Liver (tissue), 8 donors: ENCODE measurements at regions not wholly inside any gene's neighbourhood (a gene's known extent, or its start where the extent isn't known, plus 50 kb on each side); places are given as distances from the start of the nearest gene placed in this dataset.
"Not testable (repeated sequence)": the region's sequence is repeated elsewhere in the genome, so short reads cannot be mapped to it uniquely, and the experiment has no call there.

ENCODE experiments used
- DNase-seq: peaks from one replicate; pipeline ENCODE4 v3.0.0-alpha.2; 2017; ENCODE audit warnings: low spot score
- H3K27ac ChIP-seq, 2 donors: one replicate each; pipeline ENCODE4 v1.7.0; 2013; ENCODE audit warnings: inconsistent platforms in 2 of 2, low read length in 2 of 2, control low read depth in 1 of 2, low read depth in 1 of 2, mild to moderate bottlenecking in 1 of 2
- H3K27me3 ChIP-seq, 4 donors: one replicate each; pipeline versions ENCODE4 v1.6.1 to v1.7.0; 2013; ENCODE audit warnings: low read length in 3 of 4, inconsistent platforms in 1 of 4, mild to moderate bottlenecking in 1 of 4, moderate library complexity in 1 of 4; ENCODE audit not compliant: control insufficient read depth in 4 of 4, insufficient read depth in 4 of 4
- H3K36me3 ChIP-seq, 4 donors: one replicate each; pipeline versions ENCODE4 v1.6.1 to v1.7.0; 2013; ENCODE audit warnings: low read length in 3 of 4, mild to moderate bottlenecking in 3 of 4, low read depth in 1 of 4, moderate library complexity in 1 of 4; ENCODE audit not compliant: control insufficient read depth in 4 of 4, insufficient read depth in 3 of 4
- H3K4me1 ChIP-seq, 4 donors: one replicate each; pipeline versions ENCODE4 v1.6.1 to v1.7.0; 2013; ENCODE audit warnings: low read length in 3 of 4, mild to moderate bottlenecking in 3 of 4, moderate library complexity in 1 of 4; ENCODE audit not compliant: control insufficient read depth in 4 of 4, insufficient read depth in 4 of 4
- H3K4me3 ChIP-seq, 3 donors: one replicate each; pipeline versions ENCODE4 v1.6.1 to v1.7.0; 2013; ENCODE audit warnings: low read length in 3 of 3, control low read depth in 1 of 3, low read depth in 1 of 3, mild to moderate bottlenecking in 1 of 3
- H3K9ac ChIP-seq, 2 donors: one replicate each; pipeline ENCODE4 v1.7.0; 2013; ENCODE audit warnings: low read length in 2 of 2, mild to moderate bottlenecking in 2 of 2, moderate library complexity in 2 of 2, control low read depth in 1 of 2, low read depth in 1 of 2
- H3K9me3 ChIP-seq, 4 donors: one replicate each; pipeline versions ENCODE4 v1.6.1 to v1.7.0; 2013; ENCODE audit warnings: low read length in 3 of 4; ENCODE audit not compliant: control insufficient read depth in 4 of 4
- ATF3 ChIP-seq: IDR thresholded peaks from 2 replicates; pipeline ENCODE4 v1.6.1; 2016; ENCODE audit warnings: antibody characterized with exemption
- FOXA1 ChIP-seq: IDR thresholded peaks from 2 replicates; pipeline ENCODE4 v1.6.1; 2016; ENCODE audit warnings: antibody characterized with exemption
- FOXA2 ChIP-seq: IDR thresholded peaks from 2 replicates; pipeline ENCODE4 v1.6.1; 2016; ENCODE audit warnings: antibody characterized with exemption
- HNF4A ChIP-seq, 2 donors: conservative IDR thresholded peaks; 2 replicates each; pipeline ENCODE4 v1.6.1; 2016; ENCODE audit warnings: antibody characterized with exemption in 2 of 2, mild to moderate bottlenecking in 2 of 2
- HNF4G ChIP-seq: IDR thresholded peaks from 2 replicates; pipeline ENCODE4 v1.6.1; 2016; ENCODE audit warnings: antibody characterized with exemption
- JUND ChIP-seq, 2 donors: IDR thresholded peaks; 2 replicates each; pipeline ENCODE4 v1.6.1; 2016; ENCODE audit warnings: antibody characterized with exemption in 2 of 2
- MAX ChIP-seq: IDR thresholded peaks from 2 replicates; pipeline ENCODE4 v1.6.1; 2016; ENCODE audit warnings: antibody characterized with exemption
- NR2F2 ChIP-seq: IDR thresholded peaks from 2 replicates; pipeline ENCODE4 v1.6.1; 2016; ENCODE audit warnings: antibody characterized with exemption
- REST ChIP-seq: IDR thresholded peaks from 2 replicates; pipeline ENCODE4 v1.6.1; 2016; ENCODE audit warnings: antibody characterized with exemption, mild to moderate bottlenecking
- RXRA ChIP-seq, 2 donors: IDR thresholded peaks; 2 replicates each; pipeline ENCODE4 v1.6.1; 2017 to 2018; ENCODE audit warnings: antibody characterized with exemption in 2 of 2, mild to moderate bottlenecking in 1 of 2
- SP1 ChIP-seq: IDR thresholded peaks from 2 replicates; pipeline ENCODE4 v1.6.1; 2018; ENCODE audit warnings: antibody characterized with exemption, mild to moderate bottlenecking
- YY1 ChIP-seq: IDR thresholded peaks from 2 replicates; pipeline ENCODE4 v1.6.1; 2016; ENCODE audit warnings: antibody characterized with exemption, mild to moderate bottlenecking
- ZBTB33 ChIP-seq: IDR thresholded peaks from 2 replicates; pipeline ENCODE4 v1.6.1; 2016; ENCODE audit warnings: antibody characterized with exemption
- WGBS: extraction: QIAGEN DNeasy Blood & Tissue Kit; methylation state at CpG from one replicate; pipeline ENCODE4 v1.1.7; 2013; 5-methylcytosine and 5-hydroxymethylcytosine counted together
- TF ChIP-seq, protein P1 (sequence below): fragments of 150-350 bp; IDR thresholded peaks from 2 replicates; pipeline ENCODE4 v1.5.1; 2017; ENCODE audit warnings: improper control_type of control experiment, low read depth, low read length; ENCODE audit not compliant: missing input control
- donor health status: healthy.
- donor health status: healthy.
- donor health status: healthy.
- donor health status: healthy.
- donor health status: healthy.

DNA sequence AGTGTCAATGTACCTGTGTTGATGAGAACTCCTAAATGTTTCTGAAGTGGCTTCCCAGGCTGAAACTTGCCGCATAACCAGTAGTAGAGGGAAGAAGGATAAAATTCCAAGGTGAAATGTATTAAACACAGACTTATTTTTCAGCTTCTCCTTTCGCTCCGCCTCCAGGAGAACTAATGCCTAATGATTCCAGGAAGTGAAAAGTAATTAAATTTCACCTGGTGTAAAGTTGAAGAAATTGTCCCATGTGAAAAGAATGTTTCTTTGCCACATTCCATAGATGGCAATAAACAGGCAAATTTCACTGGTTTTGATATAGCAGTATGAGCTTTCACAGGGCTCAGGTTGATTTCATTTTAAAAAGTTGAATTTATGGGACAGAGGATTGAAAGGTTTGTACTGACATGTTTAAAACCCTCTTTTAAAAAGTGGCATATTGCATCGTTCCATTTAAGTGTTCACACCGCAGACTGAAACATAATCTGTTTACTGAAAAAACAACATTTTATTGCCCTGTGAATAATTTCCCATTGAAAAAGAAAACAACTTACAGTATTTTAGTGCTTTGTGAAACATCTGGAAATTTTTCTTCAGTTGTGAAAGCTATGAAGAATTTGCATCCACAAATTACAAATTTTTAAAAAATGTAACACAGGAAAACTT, 453.4 kb upstream of the NFE2L3 start:
- H3K9ac ChIP-seq: no peak overlapping the region
- TF ChIP-seq FOXA1 (no peak), HNF4G (no peak), REST (no peak), FOXA2 (no peak), ATF3 (no peak)
- TF ChIP-seq, protein P1, sequence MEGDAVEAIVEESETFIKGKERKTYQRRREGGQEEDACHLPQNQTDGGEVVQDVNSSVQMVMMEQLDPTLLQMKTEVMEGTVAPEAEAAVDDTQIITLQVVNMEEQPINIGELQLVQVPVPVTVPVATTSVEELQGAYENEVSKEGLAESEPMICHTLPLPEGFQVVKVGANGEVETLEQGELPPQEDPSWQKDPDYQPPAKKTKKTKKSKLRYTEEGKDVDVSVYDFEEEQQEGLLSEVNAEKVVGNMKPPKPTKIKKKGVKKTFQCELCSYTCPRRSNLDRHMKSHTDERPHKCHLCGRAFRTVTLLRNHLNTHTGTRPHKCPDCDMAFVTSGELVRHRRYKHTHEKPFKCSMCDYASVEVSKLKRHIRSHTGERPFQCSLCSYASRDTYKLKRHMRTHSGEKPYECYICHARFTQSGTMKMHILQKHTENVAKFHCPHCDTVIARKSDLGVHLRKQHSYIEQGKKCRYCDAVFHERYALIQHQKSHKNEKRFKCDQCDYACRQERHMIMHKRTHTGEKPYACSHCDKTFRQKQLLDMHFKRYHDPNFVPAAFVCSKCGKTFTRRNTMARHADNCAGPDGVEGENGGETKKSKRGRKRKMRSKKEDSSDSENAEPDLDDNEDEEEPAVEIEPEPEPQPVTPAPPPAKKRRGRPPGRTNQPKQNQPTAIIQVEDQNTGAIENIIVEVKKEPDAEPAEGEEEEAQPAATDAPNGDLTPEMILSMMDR: no peak
- no peaks in the 10 kb centered on the region for H3K4me1 ChIP-seq
- 93% methylated on average over 5 of the region's 5 CpGs for WGBS
- no peaks in the 10 kb centered on the region for H3K9me3 ChIP-seq
- peaks cover 0 to 3% (median 0%) of the 10 kb centered on the region in 4 donors for H3K27me3 ChIP-seq
- no peak for DNase-seq
- H3K36me3 ChIP-seq: no peaks in the 10 kb centered on the region
- H3K27ac ChIP-seq: no peak overlapping the region
- H3K4me3 ChIP-seq: no peak overlapping the region

GRCh38 chr7:25700141-25700540, 451.9 kb upstream of the NFE2L3 start:
- WGBS: 82% methylated on average over 7 of the region's 7 CpGs
- H3K27me3 ChIP-seq, DNase-seq, H3K4me3 ChIP-seq, H3K9ac ChIP-seq, H3K36me3 ChIP-seq, H3K9me3 ChIP-seq, H3K4me1 ChIP-seq, H3K27ac ChIP-seq: not testable (repeated sequence)

- H3K9me3 ChIP-seq: peaks cover 0 to 3% (median 0%) of the 10 kb centered on the region in 4 donors
- DNase-seq: no peak
- no peaks in the 10 kb centered on the region for H3K4me1 ChIP-seq
- TF ChIP-seq HNF4G (no peak), JUND (IDR thresholded peaks at IDR 0.05) (no peak), SP1 (no peak), MAX (no peak), NR2F2 (no peak), YY1 (no peak), ZBTB33 (no peak), RXRA (IDR thresholded peaks at IDR 0.05) (no peak), HNF4A (conservative IDR thresholded peaks at IDR 0.05) (no peak), REST (no peak)
- no peaks in the 10 kb centered on the region for H3K27me3 ChIP-seq
- 86% methylated on average over 8 of the region's 8 CpGs for WGBS
- H3K4me3 ChIP-seq: no peak overlapping the region
- no peak overlapping the region for H3K27ac ChIP-seq
- no peaks in the 10 kb centered on the region for H3K36me3 ChIP-seq
- H3K9ac ChIP-seq: no peak overlapping the region
Measured at GRCh38 chr7:25704413-25704812, 447.6 kb upstream of the NFE2L3 start.
